GM23338 (cell line): ENCODE measurements at regions not wholly inside any gene's neighbourhood (a gene's known extent, or its start where the extent isn't known, plus 50 kb on each side); places are given as distances from the start of the nearest gene placed in this dataset.

Experiments used
- CREB1 ChIP-seq: fragments of 250-450 bp; sonication (Bioruptor Pico); IDR thresholded peaks from 2 replicates; pipeline ENCODE4 v1.5.0; 2020; ENCODE audit warnings: low read depth, mild to moderate bottlenecking, moderate library complexity
- CTCF ChIP-seq, 2 experiments: fragments of 200-600 bp in 1 of 2; sonication (generic) in 1 of 2; conservative IDR thresholded peaks; 2 replicates each; pipeline versions ENCODE4 v1.5.1 to v1.6.1; 2016 to 2017; ENCODE audit warnings: antibody characterized with exemption in 2 of 2, low read depth in 2 of 2, mild to moderate bottlenecking in 2 of 2, moderate library complexity in 1 of 2
- ETS1 ChIP-seq: IDR thresholded peaks from 2 replicates; pipeline ENCODE4 v1.6.1; 2016; ENCODE audit warnings: antibody characterized with exemption
- EZH2 ChIP-seq: fragments of 200-600 bp; sonication (generic); IDR thresholded peaks from one replicate; pipeline ENCODE4 v1.8.0; 2017; ENCODE audit warnings: antibody characterized with exemption, mild to moderate bottlenecking, low read depth; ENCODE audit not compliant: unreplicated experiment
- EZH2phosphoT487 ChIP-seq: fragments of 200-600 bp; sonication (generic); IDR thresholded peaks from one replicate; pipeline ENCODE4 v1.8.1; 2018; ENCODE audit warnings: antibody characterized with exemption; ENCODE audit not compliant: unreplicated experiment
- JUNB ChIP-seq: IDR thresholded peaks from one replicate; pipeline ENCODE4 v1.6.1; 2016; ENCODE audit warnings: antibody characterized with exemption; ENCODE audit not compliant: unreplicated experiment
- NANOG ChIP-seq: IDR thresholded peaks from 2 replicates; pipeline ENCODE4 v1.6.1; 2016; ENCODE audit warnings: antibody characterized with exemption, borderline replicate concordance
- POLR2AphosphoS5 ChIP-seq: IDR thresholded peaks from 2 replicates; pipeline ENCODE4 v1.6.1; 2016; ENCODE audit warnings: antibody characterized with exemption, low read depth
- REST ChIP-seq: IDR thresholded peaks from one replicate; pipeline ENCODE4 v1.6.1; 2018; ENCODE audit warnings: antibody characterized with exemption; ENCODE audit not compliant: unreplicated experiment

GRCh38 chr13:110799246-110800236 is 86.0 kb downstream of the ING1 start:
- TF ChIP-seq CTCF (conservative IDR thresholded peaks at IDR 0.05; ENCODE audit: low read depth in 2 of 2), result no peak
- TF ChIP-seq REST, result no peak
- TF ChIP-seq POLR2AphosphoS5, result no peak
- TF ChIP-seq EZH2, result no peak
- no peak for TF ChIP-seq CREB1 (CRISPR knock-in tag)
- no peak for TF ChIP-seq JUNB
- TF ChIP-seq EZH2phosphoT487, result no peak
- no peak for TF ChIP-seq ETS1
- no peak for TF ChIP-seq NANOG
